ENCODE measurements at regions not wholly inside any gene's neighbourhood (a gene's known extent, or its start where the extent isn't known, plus 50 kb on each side); places are given as distances from the start of the nearest gene placed in this dataset.

GRCh38 chr2:186065491-186065890 is 326.9 kb downstream of the FSIP2 start:
- no peak for TF ChIP-seq CTCF (IDR thresholded peaks at IDR 0.05)
- Histone ChIP-seq H3K4me1 (no peaks in the 10 kb centered on the region), H3K9me3 (no peaks in the 10 kb centered on the region), H3K27ac (no peak overlapping the region), H3K4me3 (no peak overlapping the region), H3K27me3 (no peaks in the 10 kb centered on the region), H3K36me3 (no peaks in the 10 kb centered on the region)
- no peak for DNase-seq (ENCODE audit: low spot score)

GRCh38 chr2:186068139-186068801 is 329.7 kb downstream of the FSIP2 start:
- no peak for DNase-seq (ENCODE audit: low spot score)
- H3K27me3 ChIP-seq: no peaks in the 10 kb centered on the region

GRCh38 chr2:186069676-186070075 is 331.1 kb downstream of the FSIP2 start:
- no peak for DNase-seq (ENCODE audit: low spot score)
- H3K4me1 ChIP-seq: no peaks in the 10 kb centered on the region
- no peaks in the 10 kb centered on the region for H3K27me3 ChIP-seq
- H3K9me3 ChIP-seq: no peaks in the 10 kb centered on the region
- no peak overlapping the region for H3K27ac ChIP-seq
- no peaks in the 10 kb centered on the region for H3K36me3 ChIP-seq
- no peak overlapping the region for H3K4me3 ChIP-seq
- TF ChIP-seq CTCF (IDR thresholded peaks at IDR 0.05): no peak

More at GRCh38 chr2:186068139-186068801, 329.7 kb downstream of the FSIP2 start:
- H3K9me3 ChIP-seq: no peaks in the 10 kb centered on the region
- TF ChIP-seq CTCF (IDR thresholded peaks at IDR 0.05): no peak
- no peaks in the 10 kb centered on the region for H3K4me1 ChIP-seq
- no peaks in the 10 kb centered on the region for H3K36me3 ChIP-seq
- no peak overlapping the region for H3K4me3 ChIP-seq
- no peak overlapping the region for H3K27ac ChIP-seq

GRCh38 chr2:186085226-186085625 is 346.6 kb downstream of the FSIP2 start:
- TF ChIP-seq CTCF (IDR thresholded peaks at IDR 0.05): no peak
- Histone ChIP-seq H3K36me3 (no peaks in the 10 kb centered on the region), H3K27ac (no peak overlapping the region), H3K4me3 (no peak overlapping the region), H3K4me1 (peaks cover 0 to 6% of the 10 kb centered on the region in 2 donors), H3K9me3 (no peaks in the 10 kb centered on the region), H3K27me3 (no peaks in the 10 kb centered on the region)
- no peak for DNase-seq (ENCODE audit: low spot score)

- H3K27me3 ChIP-seq: no peaks in the 10 kb centered on the region
- H3K36me3 ChIP-seq: no peaks in the 10 kb centered on the region
- H3K4me3 ChIP-seq: no peak overlapping the region
- DNase-seq (ENCODE audit: low spot score): no peak
- H3K9me3 ChIP-seq: peaks cover 0 to 5% of the 10 kb centered on the region in 2 donors
- H3K4me1 ChIP-seq: no peaks in the 10 kb centered on the region
- TF ChIP-seq CTCF (IDR thresholded peaks at IDR 0.05): no peak
- no peak overlapping the region for H3K27ac ChIP-seq
Measured at GRCh38 chr2:186093174-186093573, 354.6 kb downstream of the FSIP2 start.

GRCh38 chr2:186098821-186099220 is 360.2 kb downstream of the FSIP2 start:
- DNase-seq (ENCODE audit: low spot score): no peak
- Histone ChIP-seq H3K27me3 (no peaks in the 10 kb centered on the region), H3K4me3 (no peak overlapping the region), H3K4me1 (peaks cover 0 to 7% of the 10 kb centered on the region in 2 donors), H3K27ac (no peak overlapping the region), H3K36me3 (no peaks in the 10 kb centered on the region), H3K9me3 (no peaks in the 10 kb centered on the region)
- TF ChIP-seq CTCF (IDR thresholded peaks at IDR 0.05): no peak
